ENCODE measurements at regions not wholly inside any gene's neighbourhood (a gene's known extent, or its start where the extent isn't known, plus 50 kb on each side); places are given as distances from the start of the nearest gene placed in this dataset.

DNA sequence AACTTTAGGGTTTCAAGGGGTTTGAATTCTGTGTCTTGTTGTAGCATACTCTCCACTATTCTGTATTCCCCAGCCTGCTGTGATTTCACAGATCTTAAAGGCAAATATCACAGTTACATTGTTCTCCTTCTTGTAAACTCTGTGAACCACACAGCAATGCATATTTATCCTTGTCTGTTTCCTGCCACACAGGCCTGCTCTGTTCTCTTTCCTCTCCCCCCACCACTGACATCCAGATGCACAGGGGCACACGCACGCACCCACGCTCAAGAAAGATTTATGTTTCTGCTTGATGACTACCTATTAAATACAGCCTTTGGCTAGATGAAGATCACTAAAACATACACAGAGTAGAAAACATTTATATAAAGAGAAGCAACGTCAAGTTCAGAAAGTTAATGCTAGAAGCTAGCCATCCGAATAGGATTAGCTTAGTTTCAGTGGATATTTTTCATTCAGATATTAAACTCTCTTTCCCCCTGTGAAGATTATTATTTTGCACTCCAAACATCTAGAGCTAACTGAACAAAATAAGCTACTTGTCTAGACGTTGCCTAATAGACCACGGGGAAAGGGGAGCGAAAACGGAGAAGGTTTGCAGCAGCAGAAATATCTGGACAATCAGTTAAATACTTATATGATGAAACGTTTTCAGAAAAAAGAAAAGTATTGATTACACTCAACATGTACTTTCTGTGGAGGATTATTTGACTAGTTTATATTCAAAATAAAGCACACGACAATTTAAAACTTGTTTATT lies 193.1 kb upstream of the SEMA3C start (continued):
- TF ChIP-seq, protein P1, sequence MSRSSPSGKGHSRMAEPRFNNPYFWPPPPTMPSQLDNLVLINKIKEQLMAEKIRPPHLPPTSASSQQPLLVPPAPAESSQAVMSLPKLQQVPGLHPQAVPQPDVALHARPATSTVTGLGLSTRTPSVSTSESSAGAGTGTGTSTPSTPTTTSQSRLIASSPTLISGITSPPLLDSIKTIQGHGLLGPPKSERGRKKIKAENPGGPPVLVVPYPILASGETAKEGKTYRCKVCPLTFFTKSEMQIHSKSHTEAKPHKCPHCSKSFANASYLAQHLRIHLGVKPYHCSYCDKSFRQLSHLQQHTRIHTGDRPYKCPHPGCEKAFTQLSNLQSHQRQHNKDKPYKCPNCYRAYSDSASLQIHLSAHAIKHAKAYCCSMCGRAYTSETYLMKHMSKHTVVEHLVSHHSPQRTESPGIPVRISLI (tag by site-specific recombination; IDR thresholded peaks at IDR 0.05), result no peak
- TF ChIP-seq ZFP41 (tag by site-specific recombination; IDR thresholded peaks at IDR 0.05; ENCODE audit: borderline replicate concordance) (no peak), ZNF354C (tag by site-specific recombination; IDR thresholded peaks at IDR 0.05; ENCODE audit: borderline replicate concordance, low read depth) (no peak), SALL2 (tag by site-specific recombination; IDR thresholded peaks at IDR 0.05; ENCODE audit: borderline replicate concordance) (no peak), ZNF391 (tag by site-specific recombination; IDR thresholded peaks at IDR 0.05; ENCODE audit: borderline replicate concordance, low read depth) (no peak), ZNF132 (tag by site-specific recombination; IDR thresholded peaks at IDR 0.05; ENCODE audit: borderline replicate concordance) (no peak), ZNF2 (tag by site-specific recombination; IDR thresholded peaks at IDR 0.05) (no peak), KLF1 (tag by site-specific recombination; IDR thresholded peaks at IDR 0.05) (no peak), EGR2 (tag by site-specific recombination; IDR thresholded peaks at IDR 0.05; ENCODE audit: low read depth) (no peak), ZNF514 (tag by site-specific recombination; IDR thresholded peaks at IDR 0.05) (no peak), OSR2 (tag by site-specific recombination; IDR thresholded peaks at IDR 0.05) (0 out of 2 replicates have a peak, but pooled peaks have one; percentile 35), ZNF274 (IDR thresholded peaks at IDR 0.05; ENCODE audit: low read length) (no peak), ZNF274 (tag by site-specific recombination; IDR thresholded peaks at IDR 0.05; ENCODE audit: borderline replicate concordance) (no peak), ZBTB8A (tag by site-specific recombination; IDR thresholded peaks at IDR 0.05) (no peak), ZBTB17 (tag by site-specific recombination; IDR thresholded peaks at IDR 0.05) (peak; percentile 62), ZNF341 (tag by site-specific recombination; IDR thresholded peaks at IDR 0.05; ENCODE audit: low read depth) (peak; percentile 65)
- TF ChIP-seq, protein P2, sequence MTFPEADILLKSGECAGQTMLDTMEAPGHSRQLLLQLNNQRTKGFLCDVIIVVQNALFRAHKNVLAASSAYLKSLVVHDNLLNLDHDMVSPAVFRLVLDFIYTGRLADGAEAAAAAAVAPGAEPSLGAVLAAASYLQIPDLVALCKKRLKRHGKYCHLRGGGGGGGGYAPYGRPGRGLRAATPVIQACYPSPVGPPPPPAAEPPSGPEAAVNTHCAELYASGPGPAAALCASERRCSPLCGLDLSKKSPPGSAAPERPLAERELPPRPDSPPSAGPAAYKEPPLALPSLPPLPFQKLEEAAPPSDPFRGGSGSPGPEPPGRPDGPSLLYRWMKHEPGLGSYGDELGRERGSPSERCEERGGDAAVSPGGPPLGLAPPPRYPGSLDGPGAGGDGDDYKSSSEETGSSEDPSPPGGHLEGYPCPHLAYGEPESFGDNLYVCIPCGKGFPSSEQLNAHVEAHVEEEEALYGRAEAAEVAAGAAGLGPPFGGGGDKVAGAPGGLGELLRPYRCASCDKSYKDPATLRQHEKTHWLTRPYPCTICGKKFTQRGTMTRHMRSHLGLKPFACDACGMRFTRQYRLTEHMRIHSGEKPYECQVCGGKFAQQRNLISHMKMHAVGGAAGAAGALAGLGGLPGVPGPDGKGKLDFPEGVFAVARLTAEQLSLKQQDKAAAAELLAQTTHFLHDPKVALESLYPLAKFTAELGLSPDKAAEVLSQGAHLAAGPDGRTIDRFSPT (tag by site-specific recombination; IDR thresholded peaks at IDR 0.05), result no peak
- TF ChIP-seq, protein P3, sequence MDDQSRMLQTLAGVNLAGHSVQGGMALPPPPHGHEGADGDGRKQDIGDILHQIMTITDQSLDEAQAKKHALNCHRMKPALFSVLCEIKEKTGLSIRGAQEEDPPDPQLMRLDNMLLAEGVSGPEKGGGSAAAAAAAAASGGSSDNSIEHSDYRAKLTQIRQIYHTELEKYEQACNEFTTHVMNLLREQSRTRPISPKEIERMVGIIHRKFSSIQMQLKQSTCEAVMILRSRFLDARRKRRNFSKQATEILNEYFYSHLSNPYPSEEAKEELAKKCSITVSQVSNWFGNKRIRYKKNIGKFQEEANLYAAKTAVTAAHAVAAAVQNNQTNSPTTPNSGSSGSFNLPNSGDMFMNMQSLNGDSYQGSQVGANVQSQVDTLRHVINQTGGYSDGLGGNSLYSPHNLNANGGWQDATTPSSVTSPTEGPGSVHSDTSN (CRISPR knock-in tag; IDR thresholded peaks at IDR 0.05), result no peak

DNA sequence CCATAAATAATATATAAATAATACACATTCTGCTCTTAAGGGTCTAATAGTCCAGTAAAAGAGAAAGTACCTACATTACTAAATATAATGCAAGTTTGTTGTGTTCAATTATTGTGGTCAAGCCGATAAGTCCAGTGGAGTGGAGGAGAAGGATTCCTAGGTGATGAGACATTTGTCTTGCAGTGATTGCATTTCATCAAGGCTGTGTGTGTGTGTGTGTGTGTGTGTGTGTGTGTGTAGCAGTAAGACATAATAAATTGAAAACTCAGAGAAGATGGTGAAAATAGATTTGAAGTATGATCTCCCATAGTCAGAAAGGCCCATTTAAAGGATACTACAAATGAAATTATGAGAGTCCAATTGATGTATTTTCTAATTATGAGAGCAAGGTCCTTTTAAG lies 192.5 kb upstream of the SEMA3C start:
- H3K27ac ChIP-seq (ENCODE audit: extremely low read depth, low read depth, low read length), result 0 out of 2 replicates have a peak overlapping the region, but pooled peaks have one; percentile 27
- CTCF ChIA-PET, result no interaction called here

More for the DNA sequence above, 192.5 kb upstream of the SEMA3C start:
- TF ChIP-seq GLI4 (tag by site-specific recombination; IDR thresholded peaks at IDR 0.05) (0 out of 2 replicates have a peak, but pooled peaks have one; percentile 43), ZBTB17 (tag by site-specific recombination; IDR thresholded peaks at IDR 0.05) (peak; percentile 79), ZNF366 (tag by site-specific recombination; conservative IDR thresholded peaks at IDR 0.05) (0 out of 2 replicates have a peak, but pooled peaks have one; percentile 26), ZNF350 (tag by site-specific recombination; IDR thresholded peaks at IDR 0.05) (no peak), ZNF335 (tag by site-specific recombination; conservative IDR thresholded peaks at IDR 0.05) (0 out of 2 replicates have a peak, but pooled peaks have one; percentile 10), ZNF549 (tag by site-specific recombination; IDR thresholded peaks at IDR 0.05) (no peak), ZNF239 (tag by site-specific recombination; IDR thresholded peaks at IDR 0.05) (no peak), KLF8 (tag by site-specific recombination; IDR thresholded peaks at IDR 0.05) (0 out of 2 replicates have a peak, but pooled peaks have one; percentile 36)
- TF ChIP-seq, protein P4, sequence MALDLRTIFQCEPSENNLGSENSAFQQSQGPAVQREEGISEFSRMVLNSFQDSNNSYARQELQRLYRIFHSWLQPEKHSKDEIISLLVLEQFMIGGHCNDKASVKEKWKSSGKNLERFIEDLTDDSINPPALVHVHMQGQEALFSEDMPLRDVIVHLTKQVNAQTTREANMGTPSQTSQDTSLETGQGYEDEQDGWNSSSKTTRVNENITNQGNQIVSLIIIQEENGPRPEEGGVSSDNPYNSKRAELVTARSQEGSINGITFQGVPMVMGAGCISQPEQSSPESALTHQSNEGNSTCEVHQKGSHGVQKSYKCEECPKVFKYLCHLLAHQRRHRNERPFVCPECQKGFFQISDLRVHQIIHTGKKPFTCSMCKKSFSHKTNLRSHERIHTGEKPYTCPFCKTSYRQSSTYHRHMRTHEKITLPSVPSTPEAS (tag by site-specific recombination; IDR thresholded peaks at IDR 0.05), result peak; percentile 72
- TF ChIP-seq, protein P5, sequence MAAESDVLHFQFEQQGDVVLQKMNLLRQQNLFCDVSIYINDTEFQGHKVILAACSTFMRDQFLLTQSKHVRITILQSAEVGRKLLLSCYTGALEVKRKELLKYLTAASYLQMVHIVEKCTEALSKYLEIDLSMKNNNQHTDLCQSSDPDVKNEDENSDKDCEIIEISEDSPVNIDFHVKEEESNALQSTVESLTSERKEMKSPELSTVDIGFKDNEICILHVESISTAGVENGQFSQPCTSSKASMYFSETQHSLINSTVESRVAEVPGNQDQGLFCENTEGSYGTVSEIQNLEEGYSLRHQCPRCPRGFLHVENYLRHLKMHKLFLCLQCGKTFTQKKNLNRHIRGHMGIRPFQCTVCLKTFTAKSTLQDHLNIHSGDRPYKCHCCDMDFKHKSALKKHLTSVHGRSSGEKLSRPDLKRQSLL (tag by site-specific recombination; IDR thresholded peaks at IDR 0.05), result no peak
- H3K4me1 ChIP-seq (ENCODE audit: control insufficient read depth, insufficient read depth, low read length), result peaks cover 12% of the 10 kb centered on the region
- H3K9me3 ChIP-seq (ENCODE audit: control insufficient read depth, insufficient read depth, low read depth, low read length), result no peaks in the 10 kb centered on the region
- no peak overlapping the region for H3K4me3 ChIP-seq (ENCODE audit: low read depth, low read length)
- POLR2A ChIA-PET, result no interaction called here
- H3K36me3 ChIP-seq (ENCODE audit: control insufficient read depth in 2 of 2, insufficient read depth in 1 of 2, low read length in 2 of 2), result no peaks in the 10 kb centered on the region
